A673 (cell line): ENCODE measurements at regions not wholly inside any gene's neighbourhood (a gene's known extent, or its start where the extent isn't known, plus 50 kb on each side); places are given as distances from the start of the nearest gene placed in this dataset.

Experiments
- EZH2 ChIP-seq: fragments of 200-600 bp; sonication (generic); IDR thresholded peaks from 2 replicates; pipeline ENCODE4 v1.6.1; 2017; ENCODE audit warnings: borderline replicate concordance, low read depth, mild to moderate bottlenecking, mixed read lengths, antibody characterized with exemption, low read length; ENCODE audit not compliant: poor library complexity, severe bottlenecking
- TF ChIP-seq, protein P1 (sequence below): fragments of 300-800, 200-600 bp; sonication (generic); conservative IDR thresholded peaks from 2 replicates; pipeline ENCODE4 v1.5.1; 2017; ENCODE audit warnings: low read depth, mild to moderate bottlenecking, antibody characterized with exemption, low read length, moderate library complexity, mixed read lengths

DNA sequence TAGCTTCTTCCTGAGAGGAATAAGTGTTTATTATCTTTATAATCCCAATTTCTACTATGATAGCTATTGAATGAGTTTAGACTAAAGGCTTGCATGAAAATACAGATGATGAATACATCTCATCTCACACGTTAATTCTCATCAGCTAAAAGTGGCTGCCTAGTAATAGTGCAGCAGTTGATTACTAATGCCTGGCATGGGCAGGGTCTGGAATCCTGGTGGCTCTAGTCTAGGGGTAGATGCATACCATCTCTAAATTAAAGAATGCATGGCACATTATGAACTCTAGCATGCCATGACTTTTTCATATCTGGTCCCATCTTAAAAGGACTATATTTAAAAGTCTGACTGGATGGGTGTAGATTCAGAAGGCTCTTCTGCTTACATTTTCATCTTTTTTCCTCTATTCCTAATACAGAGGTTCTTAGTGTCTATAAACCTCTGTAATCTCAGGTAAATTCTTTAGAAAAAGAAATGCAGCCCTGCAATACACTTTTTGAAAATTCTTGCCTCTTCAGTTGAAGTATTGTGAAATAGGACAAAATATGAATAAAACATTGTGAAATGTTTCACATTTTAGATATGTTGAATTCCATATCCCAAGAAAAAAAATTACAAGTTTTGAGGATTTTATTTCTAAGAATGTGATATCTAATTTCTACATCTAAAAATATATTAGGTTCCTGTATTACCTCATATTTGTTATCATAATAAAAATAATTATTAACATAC, 187.6 kb downstream of the C11orf87 start:
- TF ChIP-seq EZH2, result no peak
- TF ChIP-seq, protein P1, sequence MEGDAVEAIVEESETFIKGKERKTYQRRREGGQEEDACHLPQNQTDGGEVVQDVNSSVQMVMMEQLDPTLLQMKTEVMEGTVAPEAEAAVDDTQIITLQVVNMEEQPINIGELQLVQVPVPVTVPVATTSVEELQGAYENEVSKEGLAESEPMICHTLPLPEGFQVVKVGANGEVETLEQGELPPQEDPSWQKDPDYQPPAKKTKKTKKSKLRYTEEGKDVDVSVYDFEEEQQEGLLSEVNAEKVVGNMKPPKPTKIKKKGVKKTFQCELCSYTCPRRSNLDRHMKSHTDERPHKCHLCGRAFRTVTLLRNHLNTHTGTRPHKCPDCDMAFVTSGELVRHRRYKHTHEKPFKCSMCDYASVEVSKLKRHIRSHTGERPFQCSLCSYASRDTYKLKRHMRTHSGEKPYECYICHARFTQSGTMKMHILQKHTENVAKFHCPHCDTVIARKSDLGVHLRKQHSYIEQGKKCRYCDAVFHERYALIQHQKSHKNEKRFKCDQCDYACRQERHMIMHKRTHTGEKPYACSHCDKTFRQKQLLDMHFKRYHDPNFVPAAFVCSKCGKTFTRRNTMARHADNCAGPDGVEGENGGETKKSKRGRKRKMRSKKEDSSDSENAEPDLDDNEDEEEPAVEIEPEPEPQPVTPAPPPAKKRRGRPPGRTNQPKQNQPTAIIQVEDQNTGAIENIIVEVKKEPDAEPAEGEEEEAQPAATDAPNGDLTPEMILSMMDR, result no peak
